HG03432 (cell line): ENCODE measurements at regions not wholly inside any gene's neighbourhood (a gene's known extent, or its start where the extent isn't known, plus 50 kb on each side); places are given as distances from the start of the nearest gene placed in this dataset.
"Not testable (repeated sequence)": the region's sequence is repeated elsewhere in the genome, so short reads cannot be mapped to it uniquely, and the experiment has no call there.

Experiments used
- ATAC-seq: cut with Tn5 transposase; IDR thresholded peaks from one replicate; pipeline ENCODE4 v1.9.1; 2021; ENCODE audit warnings: mild to moderate bottlenecking, moderate library complexity; ENCODE audit not compliant: unreplicated experiment

- not testable (repeated sequence) for ATAC-seq
Measured at GRCh38 chr17:21470422-21470821, 94.3 kb downstream of the KCNJ12 start.

- ATAC-seq, result no peak
Measured at GRCh38 chr17:21470861-21471260, 94.7 kb downstream of the KCNJ12 start.

- no peak for ATAC-seq
Measured at GRCh38 chr17:21474815-21475214, 98.7 kb downstream of the KCNJ12 start.

GRCh38 chr17:21475571-21475970, 99.4 kb downstream of the KCNJ12 start:
- no peak for ATAC-seq

GRCh38 chr17:21476867-21477266, 100.7 kb downstream of the KCNJ12 start:
- ATAC-seq, result no peak

GRCh38 chr17:21482189-21482865, 106.2 kb downstream of the KCNJ12 start:
- ATAC-seq, result no peak

- not testable (repeated sequence) for ATAC-seq
Measured at GRCh38 chr17:21488043-21488442, 111.9 kb downstream of the KCNJ12 start.

GRCh38 chr17:21493993-21494392, 117.8 kb downstream of the KCNJ12 start:
- no peak for ATAC-seq

GRCh38 chr17:21495281-21495680, 119.1 kb downstream of the KCNJ12 start:
- no peak for ATAC-seq

GRCh38 chr17:21500064-21500463, 123.9 kb downstream of the KCNJ12 start:
- no peak for ATAC-seq

- not testable (repeated sequence) for ATAC-seq
Measured at GRCh38 chr17:21501927-21502700, 126.0 kb downstream of the KCNJ12 start.

GRCh38 chr17:21505819-21506815, 130.0 kb downstream of the KCNJ12 start:
- no peak for ATAC-seq

GRCh38 chr17:21507806-21508205, 131.6 kb downstream of the KCNJ12 start:
- not testable (repeated sequence) for ATAC-seq

- no peak for ATAC-seq
Measured at GRCh38 chr17:21508211-21508610, 132.1 kb downstream of the KCNJ12 start.

GRCh38 chr17:21509356-21509755, 133.2 kb downstream of the KCNJ12 start:
- ATAC-seq, result not testable (repeated sequence)

- ATAC-seq, result no peak
Measured at GRCh38 chr17:21510686-21511362, 134.7 kb downstream of the KCNJ12 start.

GRCh38 chr17:21511363-21512195, 135.4 kb downstream of the KCNJ12 start:
- ATAC-seq, result peak; percentile 63

GRCh38 chr17:21512307-21513011, 136.3 kb downstream of the KCNJ12 start:
- ATAC-seq, result no peak

GRCh38 chr17:21513012-21513570, 136.9 kb downstream of the KCNJ12 start:
- no peak for ATAC-seq
